ENCODE measurements at regions not wholly inside any gene's neighbourhood (a gene's known extent, or its start where the extent isn't known, plus 50 kb on each side); places are given as distances from the start of the nearest gene placed in this dataset.

- no peak for DNase-seq (ENCODE audit: low spot score)
Measured at GRCh38 chr22:27452922-27453321, 348.6 kb downstream of the MN1 start.

GRCh38 chr22:27453725-27454124 is 347.8 kb downstream of the MN1 start:
- DNase-seq (ENCODE audit: low spot score): no peak

GRCh38 chr22:27454807-27455450 is 346.6 kb downstream of the MN1 start:
- no peak for DNase-seq (ENCODE audit: low spot score)

DNA sequence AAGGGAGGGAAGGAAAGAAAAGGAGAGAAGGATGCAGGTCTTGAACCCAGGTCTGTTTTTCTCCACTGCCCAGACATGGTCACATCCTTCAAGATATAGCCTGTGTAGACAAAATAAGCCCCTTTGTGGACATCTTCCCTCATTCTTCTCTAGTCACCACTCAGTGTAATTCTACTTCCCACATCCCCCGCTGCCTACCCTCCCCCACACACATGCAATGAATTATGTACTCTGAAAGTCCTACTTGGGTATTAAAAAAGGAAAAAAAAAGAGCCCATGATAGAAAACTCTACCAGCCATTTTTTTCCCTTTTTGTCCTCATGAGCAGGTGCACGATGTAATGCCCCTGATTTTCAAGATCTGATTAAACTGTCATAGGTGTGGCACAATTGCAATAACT is 346.0 kb downstream of the MN1 start:
- no peak for DNase-seq (ENCODE audit: low spot score)

DNA sequence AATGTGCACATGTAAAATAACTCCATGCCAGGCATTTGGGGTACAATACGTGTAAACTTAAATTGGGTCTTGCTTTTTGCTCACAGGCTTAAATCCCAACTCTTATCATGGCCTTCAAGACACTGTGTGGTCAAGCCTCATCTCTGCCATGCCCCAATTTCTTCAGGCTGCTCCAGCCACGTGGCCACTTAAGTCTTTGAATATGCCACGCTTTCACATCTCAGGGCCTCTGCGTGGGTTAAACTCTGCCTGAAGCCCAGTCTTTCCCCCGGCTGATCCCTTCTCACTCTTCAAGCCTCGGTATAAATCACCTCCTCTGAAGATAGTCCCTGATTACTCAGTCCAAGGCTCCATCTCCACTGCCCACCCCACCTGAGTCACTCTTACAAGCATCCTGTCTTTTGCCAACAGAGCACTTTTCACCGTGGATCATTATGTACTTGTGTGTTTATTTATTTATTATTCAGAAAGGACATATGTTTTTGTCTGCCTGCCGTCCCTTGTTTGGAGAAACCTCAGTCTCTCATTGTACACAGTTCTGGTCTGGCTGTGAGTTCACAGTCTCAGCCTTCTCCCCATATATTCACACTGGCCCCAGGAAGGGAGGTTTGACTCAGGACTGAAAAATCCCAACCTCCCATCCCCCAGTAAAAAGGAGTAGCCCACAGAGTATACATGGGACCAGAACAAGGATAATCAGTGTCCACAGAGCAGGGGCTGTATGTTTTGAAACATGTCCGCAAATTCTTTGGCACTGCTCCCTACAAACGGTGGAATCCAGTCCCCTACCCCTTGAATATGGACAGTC is 344.7 kb downstream of the MN1 start:
- no peak for DNase-seq (ENCODE audit: low spot score)

GRCh38 chr22:27459999-27460398 is 341.6 kb downstream of the MN1 start:
- DNase-seq (ENCODE audit: low spot score): no peak

DNA sequence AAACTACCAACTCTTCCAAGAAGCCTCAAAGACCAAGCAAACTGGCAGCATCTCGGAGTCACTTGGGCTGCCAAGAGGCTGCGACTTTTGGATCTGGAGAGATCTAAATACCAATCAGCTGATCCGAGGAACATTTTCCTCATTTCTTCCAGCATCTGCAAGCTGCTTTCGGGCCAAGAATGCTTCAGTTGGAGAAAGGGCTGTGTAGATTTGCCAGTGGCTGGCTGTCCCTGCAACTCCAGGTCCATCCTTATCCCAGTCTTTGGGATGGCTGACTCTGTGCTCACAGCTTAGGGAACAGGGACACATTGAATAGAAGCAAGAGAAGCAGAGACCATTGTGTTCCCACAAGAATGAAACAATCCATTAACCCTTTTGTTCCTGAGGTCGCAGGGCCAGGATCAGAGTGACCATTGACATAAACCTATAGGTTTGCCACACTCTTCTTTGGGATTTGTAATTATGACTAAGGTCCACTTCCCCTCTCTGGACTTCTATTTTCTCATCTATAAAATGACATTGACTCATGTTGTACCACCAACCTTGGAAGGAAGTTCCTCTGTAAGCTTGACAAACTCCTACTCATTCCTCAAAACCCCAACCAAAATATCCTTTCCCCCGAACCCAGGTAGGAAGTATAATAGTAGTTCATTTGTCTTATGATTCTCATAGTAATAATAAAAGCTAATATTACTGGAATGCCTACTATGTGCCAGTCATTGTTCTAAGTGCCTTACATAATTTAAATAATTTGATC is 340.8 kb downstream of the MN1 start:
- DNase-seq (ENCODE audit: low spot score): no peak

DNA sequence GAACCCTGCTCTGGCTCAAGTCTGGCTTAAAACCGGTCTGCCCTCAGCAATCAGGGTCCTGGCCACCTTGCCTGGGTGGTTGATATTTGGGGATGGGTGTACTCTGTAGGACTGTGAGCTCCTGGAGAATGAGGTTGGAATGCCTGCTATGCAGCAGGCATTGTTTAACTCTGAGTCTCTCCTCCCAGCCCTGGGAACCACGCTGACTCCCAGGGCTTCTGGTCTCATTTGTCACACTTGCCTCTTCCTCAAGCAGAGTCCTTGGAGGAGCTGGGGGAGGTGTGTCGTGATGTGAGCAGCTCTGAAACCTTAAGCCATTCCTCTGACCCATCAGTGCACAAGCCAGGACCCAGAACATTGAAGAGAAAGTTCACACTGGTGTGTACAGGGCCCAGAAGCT is 340.1 kb downstream of the MN1 start:
- no peak for DNase-seq (ENCODE audit: low spot score)

GRCh38 chr22:27462190-27462589 is 339.4 kb downstream of the MN1 start:
- peak; percentile 32 for DNase-seq (ENCODE audit: low spot score)

DNA sequence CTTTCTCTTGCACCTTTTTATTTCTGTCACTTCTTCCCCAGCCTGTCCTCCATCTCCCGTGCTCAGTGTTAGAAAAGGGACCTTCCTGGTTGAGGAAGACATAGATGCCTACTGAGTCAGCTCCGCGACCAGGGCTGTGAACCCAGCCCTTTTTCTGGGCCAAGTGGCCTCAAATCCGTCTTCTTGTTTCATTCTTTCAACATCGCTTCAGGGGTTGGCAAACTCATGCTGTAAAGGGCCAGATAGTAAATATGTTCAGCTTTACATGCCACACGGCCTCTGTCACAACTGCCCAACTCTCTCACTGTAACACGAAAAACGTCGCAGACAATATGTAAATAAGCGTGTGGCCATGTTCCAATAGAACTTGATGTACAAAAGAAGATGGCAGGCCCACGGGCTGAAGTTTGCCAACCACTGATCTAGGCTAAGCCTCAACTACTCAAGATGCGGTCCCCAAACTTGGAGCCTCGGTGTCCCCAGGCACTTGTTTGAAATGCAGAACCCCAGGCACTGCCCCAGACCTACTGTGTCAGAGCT is 338.4 kb downstream of the MN1 start:
- no peak for DNase-seq (ENCODE audit: low spot score)

- DNase-seq (ENCODE audit: low spot score): no peak
Measured at GRCh38 chr22:27466229-27466628, 335.3 kb downstream of the MN1 start.

DNA sequence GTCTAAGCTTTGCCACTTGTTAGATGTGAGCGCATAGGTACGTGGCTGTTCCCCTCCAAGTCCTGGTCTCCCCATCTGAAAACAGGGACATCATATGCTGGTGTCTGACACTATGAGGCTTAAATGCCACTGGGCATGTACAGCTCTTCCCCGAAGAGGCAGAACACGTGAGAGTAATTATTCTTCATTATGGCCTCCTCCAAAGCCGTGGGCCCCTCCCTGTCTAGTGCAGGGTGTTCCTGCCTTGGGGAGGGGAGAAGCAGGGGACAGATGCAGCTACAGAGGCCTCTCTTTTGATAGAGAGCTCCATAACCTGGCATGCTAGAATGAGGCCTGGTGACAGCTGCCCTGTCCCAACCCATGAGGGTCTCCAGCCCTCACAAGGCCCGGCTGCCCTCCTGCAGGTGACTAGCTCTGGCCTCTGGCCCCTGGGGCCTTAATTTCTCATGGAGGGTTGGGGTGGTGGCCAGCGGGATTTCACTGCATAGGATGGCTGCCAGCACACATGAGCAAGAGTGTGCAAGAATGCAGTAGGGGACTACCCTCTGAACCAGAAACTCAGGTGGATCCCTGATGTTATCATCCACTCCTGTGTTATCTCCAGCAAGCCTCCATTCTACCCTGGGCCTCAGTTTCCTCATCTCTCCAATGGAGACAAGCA is 334.6 kb downstream of the MN1 start:
- no peak for DNase-seq (ENCODE audit: low spot score)

DNA sequence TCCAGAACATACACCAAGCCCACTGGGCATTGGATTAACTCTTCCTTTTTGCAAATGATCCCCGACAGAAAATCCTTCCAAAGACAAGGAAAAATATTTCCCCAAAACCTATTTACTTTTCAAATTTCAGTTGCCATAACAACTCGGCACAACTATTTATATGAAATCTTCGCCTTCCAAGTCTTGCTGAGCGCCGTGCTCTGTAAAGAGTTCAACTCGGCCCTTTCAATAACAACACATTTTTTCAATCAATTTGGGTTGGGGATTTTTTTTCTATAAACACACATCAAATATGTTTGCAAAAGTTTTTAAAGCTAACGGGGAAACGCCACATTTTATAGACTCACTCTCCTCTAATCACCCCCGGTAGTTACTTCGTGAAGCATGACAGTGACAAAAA is 333.8 kb downstream of the MN1 start:
- DNase-seq (ENCODE audit: low spot score): no peak

GRCh38 chr22:27468712-27469111 is 332.8 kb downstream of the MN1 start:
- DNase-seq (ENCODE audit: low spot score): no peak

GRCh38 chr22:27470169-27470772 is 331.3 kb downstream of the MN1 start:
- no peak for DNase-seq (ENCODE audit: low spot score)

GRCh38 chr22:27472975-27473374 is 328.6 kb downstream of the MN1 start:
- no peak for DNase-seq (ENCODE audit: low spot score)

DNA sequence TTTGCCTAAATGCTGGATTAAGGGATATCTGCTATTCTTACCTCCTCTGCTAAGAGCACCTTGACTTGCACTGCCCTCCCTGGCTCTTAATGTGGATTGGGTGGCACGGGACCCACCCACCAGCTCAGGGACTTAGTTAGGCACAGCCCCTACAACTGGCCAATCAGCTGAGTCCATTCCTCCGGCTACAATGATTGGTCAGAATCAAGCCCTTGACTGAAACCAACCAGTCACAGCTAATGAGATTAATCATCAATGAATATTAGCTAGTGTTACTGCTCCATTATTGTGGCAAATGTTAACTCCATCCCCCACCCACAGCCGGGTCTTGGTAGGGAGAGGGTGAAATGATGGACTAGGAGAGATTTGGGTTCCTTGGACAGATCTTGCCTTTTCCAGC is 328.0 kb downstream of the MN1 start:
- DNase-seq (ENCODE audit: low spot score): no peak

DNA sequence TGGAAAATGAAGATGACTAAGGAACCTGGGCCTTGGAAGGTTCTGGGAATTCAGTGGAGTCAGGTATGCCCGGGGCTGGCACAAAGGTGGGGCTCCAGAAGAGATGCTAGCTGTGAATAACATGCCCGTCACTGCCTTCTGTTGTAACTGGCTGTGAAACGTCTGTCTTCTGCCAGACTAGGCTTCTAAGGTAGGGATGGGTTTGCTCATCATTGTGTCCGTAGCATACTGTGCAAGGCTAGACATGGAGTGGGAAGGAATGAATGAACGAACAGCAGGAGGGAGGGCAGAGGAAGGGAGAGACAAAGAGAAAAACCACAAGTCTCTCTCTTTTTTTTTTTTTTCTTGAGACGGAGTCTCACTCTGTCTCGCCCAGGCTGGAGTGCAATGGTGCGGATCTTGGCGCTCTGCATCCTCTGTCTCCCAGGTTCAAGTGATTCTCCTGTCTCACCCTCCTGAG is 327.4 kb downstream of the MN1 start:
- DNase-seq (ENCODE audit: low spot score): no peak

DNA sequence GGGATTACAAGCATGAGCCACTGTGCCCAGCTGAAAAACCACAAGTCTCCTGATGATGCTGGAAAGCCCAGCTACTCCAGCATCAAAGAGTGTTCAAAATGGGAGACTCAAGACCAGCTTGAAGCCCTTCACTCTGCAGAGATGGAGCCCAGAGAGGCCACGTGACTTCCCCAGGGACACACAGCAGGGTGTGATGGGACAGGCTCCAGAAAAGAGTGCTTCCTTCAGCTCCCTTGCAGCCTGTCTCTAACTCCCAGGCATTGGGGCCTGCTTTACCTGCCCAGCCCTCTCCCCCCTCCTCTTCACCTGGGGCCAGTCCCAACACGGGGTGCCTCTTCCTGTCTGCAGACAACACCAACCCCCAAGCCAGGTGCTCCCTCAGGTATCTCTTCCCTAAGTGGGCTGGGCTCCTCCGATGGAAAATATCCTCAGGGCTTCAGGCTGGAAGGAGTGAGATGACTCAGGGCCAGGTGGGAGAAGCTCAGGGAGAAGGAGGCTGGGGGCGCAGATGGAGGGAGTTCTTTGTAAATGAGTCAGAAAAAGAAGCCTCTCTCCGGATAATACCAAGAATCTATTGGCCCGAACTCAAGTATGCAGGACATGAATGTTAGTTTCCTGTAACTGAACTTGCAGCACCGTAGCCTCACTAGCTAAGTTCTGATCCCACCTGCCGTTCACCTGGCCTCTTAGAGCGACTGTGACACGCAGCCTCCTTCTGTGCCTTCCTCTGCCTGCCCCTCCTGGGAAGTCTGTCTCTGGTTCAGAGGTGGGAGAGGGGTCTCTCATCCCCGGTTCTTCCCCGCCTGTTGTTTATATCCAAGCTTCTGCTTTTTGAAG is 326.6 kb downstream of the MN1 start:
- no peak for DNase-seq (ENCODE audit: low spot score)

DNA sequence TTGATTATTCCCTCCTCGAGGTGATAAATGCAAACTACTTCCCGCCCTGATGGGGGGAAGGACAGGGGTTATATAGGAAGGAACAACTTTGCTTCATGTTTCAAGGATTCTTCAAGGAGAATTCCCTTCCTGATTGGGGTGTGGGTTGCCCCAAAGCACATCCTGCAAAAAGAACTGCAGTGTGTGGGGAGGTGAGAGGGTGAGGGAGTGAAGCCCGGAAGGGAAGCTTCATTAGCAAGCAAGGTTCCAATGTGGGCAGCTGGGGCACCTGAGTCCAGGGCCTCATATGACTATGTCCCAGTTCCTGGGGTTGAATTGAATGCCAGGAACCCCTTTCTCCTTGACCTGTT is 326.0 kb downstream of the MN1 start:
- no peak for DNase-seq (ENCODE audit: low spot score)

DNA sequence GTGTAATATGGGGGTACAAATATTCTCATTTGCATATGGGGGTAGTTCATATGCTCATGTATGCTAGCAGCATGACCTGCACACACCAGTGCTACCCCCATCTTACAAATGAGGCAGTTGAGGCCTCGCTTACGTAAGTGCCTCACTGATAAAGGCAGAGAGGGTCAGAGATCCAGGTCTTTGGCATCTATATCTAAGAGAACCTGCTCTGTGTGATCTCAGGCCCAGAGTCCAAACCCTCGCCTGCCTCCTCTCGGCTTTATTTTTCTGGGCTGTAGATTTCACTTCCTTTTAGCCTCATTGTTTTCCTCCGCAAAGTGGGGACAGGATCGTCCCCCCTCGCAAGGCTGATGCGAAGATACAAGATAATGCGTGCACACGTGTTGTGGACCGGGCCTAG is 325.2 kb downstream of the MN1 start:
- DNase-seq (ENCODE audit: low spot score): no peak
